ENCODE measurements at regions not wholly inside any gene's neighbourhood (a gene's known extent, or its start where the extent isn't known, plus 50 kb on each side); places are given as distances from the start of the nearest gene placed in this dataset.

- DNase-seq, result no peak
Observed at GRCh38 chr9:89923961-89924504, 319.2 kb downstream of the GADD45G start.

GRCh38 chr9:89924611-89925010 lies 319.8 kb downstream of the GADD45G start:
- no peak for DNase-seq

- DNase-seq, result no peak
Observed at GRCh38 chr9:89926167-89926566, 321.4 kb downstream of the GADD45G start.

GRCh38 chr9:89926691-89927220 lies 321.9 kb downstream of the GADD45G start:
- no peak for DNase-seq

- DNase-seq, result no peak
Observed at GRCh38 chr9:89928106-89928505, 323.3 kb downstream of the GADD45G start.

GRCh38 chr9:89928521-89929275 lies 323.9 kb downstream of the GADD45G start:
- no peak for DNase-seq

- no peak for DNase-seq
Observed at GRCh38 chr9:89929315-89929672, 324.5 kb downstream of the GADD45G start.

GRCh38 chr9:89929673-89930480 lies 325.1 kb downstream of the GADD45G start:
- no peak for DNase-seq

GRCh38 chr9:89933578-89933977 lies 328.8 kb downstream of the GADD45G start:
- DNase-seq, result no peak

- no peak for DNase-seq
Observed at GRCh38 chr9:89935115-89935514, 330.3 kb downstream of the GADD45G start.

GRCh38 chr9:89935801-89936200 lies 331.0 kb downstream of the GADD45G start:
- no peak for DNase-seq

- no peak for DNase-seq
Observed at GRCh38 chr9:89937051-89937450, 332.2 kb downstream of the GADD45G start.

GRCh38 chr9:89939181-89939580 lies 334.4 kb downstream of the GADD45G start:
- no peak for DNase-seq

- no peak for DNase-seq
Observed at GRCh38 chr9:89939626-89940292, 334.9 kb downstream of the GADD45G start.

- DNase-seq, result no peak
Observed at GRCh38 chr9:89940625-89941024, 335.8 kb downstream of the GADD45G start.

GRCh38 chr9:89941875-89942274 lies 337.1 kb downstream of the GADD45G start:
- DNase-seq, result no peak

GRCh38 chr9:89942643-89943042 lies 337.8 kb downstream of the GADD45G start:
- no peak for DNase-seq

- no peak for DNase-seq
Observed at GRCh38 chr9:89943309-89943708, 338.5 kb downstream of the GADD45G start.

GRCh38 chr9:89943728-89944127 lies 338.9 kb downstream of the GADD45G start:
- DNase-seq, result no peak

GRCh38 chr9:89945133-89945532 lies 340.3 kb downstream of the GADD45G start:
- no peak for DNase-seq

GRCh38 chr9:89946741-89947140 lies 341.9 kb downstream of the GADD45G start:
- no peak for DNase-seq

- DNase-seq, result no peak
Observed at GRCh38 chr9:89949111-89949510, 344.3 kb downstream of the GADD45G start.

- no peak for DNase-seq
Observed at GRCh38 chr9:89951675-89952074, 346.9 kb downstream of the GADD45G start.
